PC-9 (cell line): ENCODE measurements at regions not wholly inside any gene's neighbourhood (a gene's known extent, or its start where the extent isn't known, plus 50 kb on each side); places are given as distances from the start of the nearest gene placed in this dataset.

ENCODE experiments used
- BruUV-seq: library from RNA; stranded (reverse); fragments of 400-500 nt; replicated peaks from 2 replicates; lab custom pipeline; 2021; lab: Mats Ljungman, UMichigan
- CTCF ChIA-PET: fragments of 300-600 bp; sonication (Branson Sonifier 250); formaldehyde crosslinking; loops from one replicate; lab custom pipeline; 2022; ENCODE audit warnings: antibody characterized with exemption; lab: Charles Lee
- POLR2A ChIA-PET: fragments of 300-600 bp; sonication (Branson Sonifier 250); formaldehyde crosslinking; loops from one replicate; lab custom pipeline; 2022; ENCODE audit warnings: antibody characterized with exemption; ENCODE audit not compliant: unreplicated experiment; lab: Charles Lee
- DNase-seq, 2 experiments: peaks; one replicate each; pipeline versions ENCODE4 v3.0.0 to v3.0.0-alpha.2; 2015 to 2022; ENCODE audit warnings: mixed read lengths in 1 of 2
- H2AFZ ChIP-seq: fragments of 200-600 bp; sonication (generic); 2 replicates; pipeline ENCODE4 v1.8.1; 2017; ENCODE audit warnings: antibody characterized with exemption
- H3F3A ChIP-seq: fragments of 200-600 bp; sonication (generic); 2 replicates; pipeline ENCODE4 v1.8.1; 2017; ENCODE audit warnings: antibody characterized with exemption, mild to moderate bottlenecking, low read depth; ENCODE audit not compliant: insufficient read depth
- H3K27ac ChIP-seq: fragments of 200-600 bp; sonication (generic); 2 replicates; pipeline ENCODE4 v1.6.1; 2016; ENCODE audit warnings: mixed run types
- H3K27me3 ChIP-seq: fragments of 200-600 bp; sonication (generic); 2 replicates; pipeline ENCODE4 v1.6.1; 2016; ENCODE audit warnings: low read depth, mixed run types; ENCODE audit not compliant: insufficient read depth
- H3K36me3 ChIP-seq: fragments of 200-600 bp; sonication (generic); 2 replicates; pipeline ENCODE4 v1.6.1; 2016; ENCODE audit warnings: low read depth, mixed run types
- H3K4me1 ChIP-seq: fragments of 200-600 bp; sonication (generic); replicated peaks from 2 replicates; pipeline ENCODE4 v1.6.1; 2016; ENCODE audit warnings: mixed run types; ENCODE audit not compliant: insufficient read depth
- H3K4me2 ChIP-seq: fragments of 200-600 bp; sonication (generic); 2 replicates; pipeline ENCODE4 v1.6.1; 2017; ENCODE audit warnings: mixed run types
- H3K4me3 ChIP-seq: fragments of 200-600 bp; sonication (generic); 2 replicates; pipeline ENCODE4 v1.6.1; 2016; ENCODE audit warnings: mixed run types
- H3K79me2 ChIP-seq: fragments of 200-600 bp; sonication (generic); 2 replicates; pipeline ENCODE4 v1.6.1; 2017; ENCODE audit warnings: low read depth, mixed run types
- H3K9me2 ChIP-seq: fragments of 200-600 bp; sonication (generic); 2 replicates; pipeline ENCODE4 v1.8.1; 2017; ENCODE audit warnings: mild to moderate bottlenecking; ENCODE audit not compliant: insufficient read depth
- H3K9me3 ChIP-seq: fragments of 200-600 bp; sonication (generic); 2 replicates; pipeline ENCODE4 v1.8.1; 2016; ENCODE audit warnings: low read depth; ENCODE audit not compliant: insufficient read depth
- H4K20me1 ChIP-seq: fragments of 200-600 bp; sonication (generic); 2 replicates; pipeline ENCODE4 v1.8.1; 2017; ENCODE audit not compliant: insufficient read depth
- EZH2 ChIP-seq: fragments of 200-600 bp; sonication (generic); IDR thresholded peaks from 2 replicates; pipeline ENCODE4 v1.8.0; 2017; ENCODE audit warnings: antibody characterized with exemption, low read depth
- intact Hi-C: fragments of 100-400 bp; cut with micrococcal nuclease; formaldehyde crosslinking; loops from one replicate; pipeline ENCODE4 v1.10.0; 2022; ENCODE audit not compliant: unreplicated experiment
- TF ChIP-seq, protein P1 (sequence below): fragments of 200-600 bp; sonication (generic); conservative IDR thresholded peaks from 2 replicates; pipeline ENCODE4 v1.6.1; 2017; ENCODE audit warnings: mixed run types, antibody characterized with exemption, mild to moderate bottlenecking, moderate library complexity

DNA sequence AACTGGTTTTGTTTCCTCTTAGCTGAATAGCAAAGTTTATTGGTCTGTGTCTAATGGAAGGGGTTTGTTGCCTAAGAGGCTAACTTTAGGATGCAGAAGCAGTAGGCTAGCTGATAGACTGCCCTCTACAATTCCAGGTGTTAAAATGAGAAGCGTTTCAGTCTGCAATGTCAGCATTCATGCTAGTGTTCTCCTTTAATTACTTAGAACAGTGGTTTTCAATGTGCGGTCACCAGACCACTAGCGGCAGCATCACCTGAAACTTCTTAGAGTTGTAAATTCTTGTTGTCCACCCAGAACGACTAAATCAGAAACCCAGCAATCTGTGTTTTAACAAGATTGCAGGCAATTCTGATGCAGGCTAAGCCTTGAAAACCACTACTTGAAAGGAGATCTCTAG is 392.9 kb downstream of the IPMK start:
- Histone ChIP-seq H3K79me2 (no peaks in the 10 kb centered on the region), H3K27ac (no peak overlapping the region), H3K9me2 (0 out of 2 replicates have a peak, but pooled peaks cover 5% of the 10 kb centered on the region), H4K20me1 (no peaks in the 10 kb centered on the region), H3K4me1 (no peaks in the 10 kb centered on the region), H2AFZ (no peak overlapping the region), H3K9me3 (no peaks in the 10 kb centered on the region), H3K4me3 (no peak overlapping the region), H3K4me2 (no peak overlapping the region), H3K27me3 (no peaks in the 10 kb centered on the region), H3K36me3 (no peaks in the 10 kb centered on the region), H3F3A (no peaks in the 10 kb centered on the region)
- no peak for TF ChIP-seq EZH2
- TF ChIP-seq, protein P1, sequence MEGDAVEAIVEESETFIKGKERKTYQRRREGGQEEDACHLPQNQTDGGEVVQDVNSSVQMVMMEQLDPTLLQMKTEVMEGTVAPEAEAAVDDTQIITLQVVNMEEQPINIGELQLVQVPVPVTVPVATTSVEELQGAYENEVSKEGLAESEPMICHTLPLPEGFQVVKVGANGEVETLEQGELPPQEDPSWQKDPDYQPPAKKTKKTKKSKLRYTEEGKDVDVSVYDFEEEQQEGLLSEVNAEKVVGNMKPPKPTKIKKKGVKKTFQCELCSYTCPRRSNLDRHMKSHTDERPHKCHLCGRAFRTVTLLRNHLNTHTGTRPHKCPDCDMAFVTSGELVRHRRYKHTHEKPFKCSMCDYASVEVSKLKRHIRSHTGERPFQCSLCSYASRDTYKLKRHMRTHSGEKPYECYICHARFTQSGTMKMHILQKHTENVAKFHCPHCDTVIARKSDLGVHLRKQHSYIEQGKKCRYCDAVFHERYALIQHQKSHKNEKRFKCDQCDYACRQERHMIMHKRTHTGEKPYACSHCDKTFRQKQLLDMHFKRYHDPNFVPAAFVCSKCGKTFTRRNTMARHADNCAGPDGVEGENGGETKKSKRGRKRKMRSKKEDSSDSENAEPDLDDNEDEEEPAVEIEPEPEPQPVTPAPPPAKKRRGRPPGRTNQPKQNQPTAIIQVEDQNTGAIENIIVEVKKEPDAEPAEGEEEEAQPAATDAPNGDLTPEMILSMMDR = no peak
- ChIA-PET CTCF (no interaction called here), POLR2A (no interaction called here)
- intact Hi-C loops = no loop called here
- no peak for DNase-seq
- no TSS peak for BruUV-seq

DNA sequence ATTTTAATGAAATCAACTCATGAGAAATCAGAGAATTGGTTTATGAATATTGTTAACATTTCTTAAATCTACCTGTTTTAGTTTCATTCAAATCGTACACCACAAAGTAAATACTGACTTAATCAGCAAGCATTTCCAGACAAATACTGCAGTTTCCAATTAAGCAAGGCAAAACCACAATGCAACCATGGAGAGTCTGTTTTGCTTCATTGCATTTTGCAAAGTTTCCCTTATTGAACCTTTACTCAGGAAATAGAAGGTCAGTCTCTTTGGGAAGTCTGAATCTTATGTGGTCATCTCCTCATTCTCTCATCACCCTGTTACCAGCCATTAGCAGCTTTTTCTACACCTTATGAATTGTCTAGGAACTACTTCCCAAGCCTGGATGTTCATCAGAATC is 400.5 kb downstream of the IPMK start:
- Histone ChIP-seq H3K4me1 (peaks cover 24% of the 10 kb centered on the region), H3K4me2 (no peak overlapping the region), H3K9me3 (no peaks in the 10 kb centered on the region), H3K79me2 (no peaks in the 10 kb centered on the region), H3F3A (peaks cover 4% of the 10 kb centered on the region; the same call in 1 of the 2 replicates), H4K20me1 (no peaks in the 10 kb centered on the region), H3K9me2 (0 out of 2 replicates have a peak, but pooled peaks cover 5% of the 10 kb centered on the region), H3K36me3 (no peaks in the 10 kb centered on the region), H3K4me3 (no peak overlapping the region), H3K27ac (no peak overlapping the region), H2AFZ (no peak overlapping the region), H3K27me3 (no peaks in the 10 kb centered on the region)
- TF ChIP-seq EZH2 = no peak
- TF ChIP-seq, protein P1 = no peak
- intact Hi-C loops = no loop called here
- CTCF ChIA-PET = no interaction called here
- POLR2A ChIA-PET = no interaction called here
- DNase-seq = peak in 1 of 2 experiments; percentile 65
- no TSS peak for BruUV-seq

GRCh38 chr10:57864765-57865680 is 402.7 kb downstream of the IPMK start:
- DNase-seq = peak; percentile 18 to 74
- Histone ChIP-seq H3K4me3 (no peak overlapping the region), H3K36me3 (no peaks in the 10 kb centered on the region), H3K4me2 (peak overlapping the region; percentile 41), H3K4me1 (peaks cover 24% of the 10 kb centered on the region), H4K20me1 (no peaks in the 10 kb centered on the region), H3K27me3 (no peaks in the 10 kb centered on the region), H2AFZ (no peak overlapping the region), H3K79me2 (no peaks in the 10 kb centered on the region), H3K9me3 (no peaks in the 10 kb centered on the region), H3F3A (peaks cover 4% of the 10 kb centered on the region; the same call in 1 of the 2 replicates), H3K27ac (peak overlapping the region; percentile 61), H3K9me2 (0 out of 2 replicates have a peak, but pooled peaks cover 2% of the 10 kb centered on the region)
- no TSS peak for BruUV-seq
- no peak for TF ChIP-seq EZH2
- TF ChIP-seq, protein P1 = no peak
- intact Hi-C loops = no loop called here
- POLR2A ChIA-PET = no interaction called here
- CTCF ChIA-PET = interaction anchor here (0.7 kb wide), 1 partner anchor 205 kb away, joined by 4 read pairs; no protein-coding TSS in a partner anchor
